K562 (cell line): ENCODE measurements at regions not wholly inside any gene's neighbourhood (a gene's known extent, or its start where the extent isn't known, plus 50 kb on each side); places are given as distances from the start of the nearest gene placed in this dataset.

Experiments
- ATAC-seq: fragments of 200-7000 bp; cut with Tn5 transposase; 3 replicates; pipeline ENCODE4 v1.9.1; 2020; ENCODE audit warnings: moderate library complexity
- BruUV-seq: library from RNA; stranded (reverse); fragments of 400-500 nt; replicated peaks from 2 replicates; lab custom pipeline; 2021; lab: Mats Ljungman, UMichigan
- CTCF ChIA-PET: fragments of 300-600 bp; formaldehyde crosslinking; extraction: SDS; loops from one replicate; lab custom pipeline; 2021; ENCODE audit warnings: low intra/inter-chr PET ratio; lab: Yijun Ruan, JAX
- POLR2A ChIA-PET: fragments of 300-600, 350-650 bp; sonication (Branson Sonifier 250); formaldehyde crosslinking; extraction: SDS; loops from one replicate; lab custom pipeline; 2021; ENCODE audit warnings: antibody characterized with exemption, inconsistent platforms; lab: Yijun Ruan, JAX
- DNase-seq, 4 experiments: peaks; one replicate each; pipeline versions ENCODE4 v3.0.0 to v3.0.0-alpha.2; 2011 to 2018; ENCODE audit warnings: low spot score in 3 of 4, mixed read lengths in 3 of 4; ENCODE audit errors: extremely low read depth in 1 of 4
- FAIRE-seq: peaks from 2 replicates; lab custom pipeline; 2011; peaks lifted over from hg19 to GRCh38; lab: Jason Lieb, UNC
- H2AFZ ChIP-seq: 2 replicates; pipeline ENCODE4 v1.6.0; 2011; ENCODE audit warnings: low read depth, low read length, control low read depth, inconsistent platforms
- H3K27ac ChIP-seq: fragments of 200-600 bp; 3 replicates; pipeline ENCODE4 v1.8.0; 2011; ENCODE audit warnings: low read depth, mild to moderate bottlenecking, control low read depth, inconsistent platforms, low read length, moderate library complexity, mixed read lengths; ENCODE audit errors: extremely low read depth
- H3K27me3 ChIP-seq, 2 experiments: fragments of 300-600 bp in 1 of 2; 2 replicates in 1 of 2; 3 replicates in 1 of 2; pipeline versions ENCODE4 v1.6.0 to v1.8.0; 2011; ENCODE audit warnings: inconsistent platforms in 2 of 2, low read length in 2 of 2, mild to moderate bottlenecking in 1 of 2, mixed read lengths in 1 of 2, moderate library complexity in 1 of 2; ENCODE audit not compliant: control insufficient read depth in 2 of 2, insufficient read depth in 2 of 2
- H3K36me3 ChIP-seq: fragments of 300-600 bp; 3 replicates; pipeline ENCODE4 v1.8.0; 2011; ENCODE audit warnings: mild to moderate bottlenecking, low read length, inconsistent platforms; ENCODE audit not compliant: control insufficient read depth, insufficient read depth
- H3K4me1 ChIP-seq, 2 experiments: fragments of 200-600 bp in 1 of 2; replicated peaks in 1 of 2; 2 replicates in 1 of 2; 3 replicates in 1 of 2; pipeline versions ENCODE4 v1.5.1 to v1.8.0; 2011; ENCODE audit warnings: inconsistent platforms in 2 of 2, low read length in 2 of 2, mild to moderate bottlenecking in 1 of 2, mixed read lengths in 1 of 2, moderate library complexity in 1 of 2; ENCODE audit not compliant: control insufficient read depth in 2 of 2, insufficient read depth in 2 of 2
- H3K4me2 ChIP-seq: 2 replicates; pipeline ENCODE4 v1.6.1; 2011; ENCODE audit warnings: low read length, control low read depth, inconsistent platforms, mixed read lengths; ENCODE audit not compliant: insufficient read depth
- H3K4me3 ChIP-seq: fragments of 200-600 bp; sonication (generic), shearing (Covaris generic); 2 replicates; pipeline ENCODE4 v1.5.1; 2016; ENCODE audit warnings: control low read depth, inconsistent platforms
- H3K79me2 ChIP-seq: fragments of 200-600 bp; 3 replicates; pipeline ENCODE4 v1.8.0; 2011; ENCODE audit warnings: low read length, inconsistent platforms; ENCODE audit not compliant: control insufficient read depth, insufficient read depth
- H3K9ac ChIP-seq, 2 experiments: 2 replicates each; pipeline versions ENCODE4 v1.6.0 to v1.6.1; 2011; ENCODE audit warnings: low read depth in 2 of 2, low read length in 2 of 2, control low read depth in 1 of 2, inconsistent platforms in 1 of 2, mild to moderate bottlenecking in 1 of 2, mixed read lengths in 1 of 2; ENCODE audit not compliant: insufficient read depth in 1 of 2
- H3K9me1 ChIP-seq: one replicate; pipeline ENCODE4 v1.6.0; 2011; ENCODE audit warnings: inconsistent platforms, mild to moderate bottlenecking, low read length, moderate library complexity; ENCODE audit not compliant: control insufficient read depth, insufficient read depth
- H3K9me3 ChIP-seq: replicated peaks from 2 replicates; pipeline ENCODE4 v1.5.1; 2011; ENCODE audit warnings: low read depth, low read length, inconsistent platforms; ENCODE audit not compliant: control insufficient read depth, insufficient read depth
- H4K20me1 ChIP-seq: replicated peaks from 2 replicates; pipeline ENCODE4 v1.6.1; 2011; ENCODE audit warnings: low read length, inconsistent platforms, mixed read lengths; ENCODE audit not compliant: control insufficient read depth, insufficient read depth
- BRF1 ChIP-seq: IDR thresholded peaks from 3 replicates; pipeline ENCODE4 v1.6.1; 2011; ENCODE audit warnings: borderline replicate concordance, mild to moderate bottlenecking; ENCODE audit not compliant: insufficient read length; ENCODE audit errors: extremely low read depth
- CREB3 ChIP-seq: fragments of 450-650 bp; conservative IDR thresholded peaks from 2 replicates; pipeline ENCODE4 v1.6.1; 2016; ENCODE audit warnings: missing genetic modification characterization, low read depth, mild to moderate bottlenecking, missing compliant biosample characterization, moderate library complexity
- GTF3C2 ChIP-seq: IDR thresholded peaks from 3 replicates; pipeline ENCODE4 v1.6.1; 2011; ENCODE audit warnings: borderline replicate concordance, mild to moderate bottlenecking, moderate library complexity; ENCODE audit not compliant: insufficient read length; ENCODE audit errors: extremely low read depth
- HNRNPH1 ChIP-seq: fragments of 200-400 bp; formaldehyde crosslinking; optimal IDR thresholded peaks from 2 replicates; pipeline ENCODE3; 2017; ENCODE audit warnings: low read depth, mild to moderate bottlenecking, low read length, moderate library complexity
- NONO ChIP-seq, 2 experiments: fragments of 200-400 bp in 1 of 2; fragments of 450-650 bp in 1 of 2; formaldehyde crosslinking in 1 of 2; IDR thresholded peaks; 2 replicates each; pipeline ENCODE4 v1.6.1; 2017; ENCODE audit warnings: low read depth in 2 of 2, mild to moderate bottlenecking in 2 of 2, moderate library complexity in 2 of 2, low read length in 1 of 2
- SIRT6 ChIP-seq: IDR thresholded peaks from one replicate; pipeline ENCODE4 v1.6.1; 2012; ENCODE audit warnings: low read depth, mild to moderate bottlenecking, control low read depth, inconsistent platforms, low read length, moderate library complexity
- SMAD4 ChIP-seq: fragments of 250-450 bp; sonication (Bioruptor Pico); conservative IDR thresholded peaks from 2 replicates; pipeline ENCODE4 v1.8.0; 2021; ENCODE audit warnings: inconsistent platforms, mild to moderate bottlenecking, moderate library complexity
- TBL1XR1 ChIP-seq, 2 experiments: IDR thresholded peaks; 2 replicates each; pipeline ENCODE4 v1.6.1; 2012; ENCODE audit warnings: improper control_type of control experiment in 2 of 2, low read length in 2 of 2, mild to moderate bottlenecking in 1 of 2
- TCFL5 ChIP-seq: fragments of 250-450 bp; sonication (Bioruptor Pico); conservative IDR thresholded peaks from 2 replicates; pipeline ENCODE4 v1.6.1; 2021; ENCODE audit warnings: mild to moderate bottlenecking, moderate library complexity, matching md5 sums
- ZBTB11 ChIP-seq, 3 experiments: fragments of 200-800 bp in 1 of 3; fragments of 250-450 bp in 1 of 3; fragments of 450-650 bp in 1 of 3; sonication (Bioruptor Pico) in 1 of 3; sonication (Bioruptor generic) in 1 of 3; formaldehyde crosslinking in 1 of 3; IDR thresholded peaks; 2 replicates each; pipeline versions ENCODE4 v1.6.1 to v1.8.0; 2016 to 2022; ENCODE audit warnings: mild to moderate bottlenecking in 2 of 3, missing genetic modification characterization in 2 of 3, missing compliant biosample characterization in 1 of 3, moderate library complexity in 1 of 3
- ZNF12 ChIP-seq: sonication (generic); formaldehyde crosslinking; IDR thresholded peaks from 2 replicates; pipeline ENCODE4 v1.4.0; 2020; ENCODE audit warnings: mild to moderate bottlenecking, missing genetic modification reagents
- ZNF41 ChIP-seq: fragments of 250-450 bp; sonication (Bioruptor Pico); conservative IDR thresholded peaks from 2 replicates; pipeline ENCODE4 v1.4.0; 2020; ENCODE audit warnings: mild to moderate bottlenecking
- ZNF512 ChIP-seq: IDR thresholded peaks from 2 replicates; pipeline ENCODE4 v1.6.1; 2016; ENCODE audit warnings: missing genetic modification characterization, missing compliant biosample characterization
- whole genome bisulfite sequencing: fragments of 100-300 bp; shearing (Covaris generic); methylation state at CpG from one replicate; pipeline ENCODE4 v1.1.6; 2016; ENCODE audit warnings: low coverage, mixed read lengths; ENCODE audit not compliant: insufficient coverage; ENCODE audit errors: missing lambda C conversion rate; 5-methylcytosine and 5-hydroxymethylcytosine counted together
- in situ Hi-C: fragments of 300-500 bp; cut with MboI; formaldehyde crosslinking; loops from 4 replicates; pipeline ENCODE4 v1.15.0; 2018; ENCODE audit warnings: inconsistent platforms, mixed read lengths
- intact Hi-C: fragments of 100-400 bp; cut with micrococcal nuclease; formaldehyde crosslinking; loops from 2 replicates; pipeline ENCODE4 v1.14.2; 2022

GRCh38 chr12:74848006-74848405 is 310.4 kb downstream of the ATXN7L3B start:
- BruUV-seq: no TSS peak
- no peak overlapping the region for H3K9ac ChIP-seq
- H3K4me3 ChIP-seq: no peak overlapping the region
- no peaks in the 10 kb centered on the region for H3K9me3 ChIP-seq
- no peak overlapping the region for H2AFZ ChIP-seq
- CTCF ChIA-PET: no interaction called here
- POLR2A ChIA-PET: no interaction called here
- H3K9me1 ChIP-seq: no peaks in the 10 kb centered on the region
- ATAC-seq: no peak
- H4K20me1 ChIP-seq: no peaks in the 10 kb centered on the region
- no peak overlapping the region for H3K27ac ChIP-seq
- in situ Hi-C loops (no loop called here), intact Hi-C loops (no loop called here)
- no peak for DNase-seq
- H3K4me1 ChIP-seq: no peaks in the 10 kb centered on the region
- no peaks in the 10 kb centered on the region for H3K36me3 ChIP-seq
- FAIRE-seq: no peak
- H3K79me2 ChIP-seq: no peaks in the 10 kb centered on the region
- no peak overlapping the region for H3K4me2 ChIP-seq
- no peaks in the 10 kb centered on the region for H3K27me3 ChIP-seq
- WGBS: 0% methylated on average over 2 of the region's 2 CpGs
- TF ChIP-seq SIRT6 (no peak), ZBTB11 (CRISPR knock-in tag; IDR thresholded peaks at IDR 0.05) (no peak), ZNF41 (no peak), NONO (IDR thresholded peaks at IDR 0.05; ENCODE audit: low read depth in 2 of 2, low read length in 1 of 2) (no peak), TCFL5 (no peak), ZNF512 (no peak), TBL1XR1 (IDR thresholded peaks at IDR 0.05; ENCODE audit: low read length in 2 of 2) (no peak), HNRNPH1 (no peak), GTF3C2 (no peak), BRF1 (no peak), SMAD4 (CRISPR knock-in tag) (no peak), CREB3 (tag) (no peak), ZNF12 (no peak)
